K562 (cell line): ENCODE measurements at regions not wholly inside any gene's neighbourhood (a gene's known extent, or its start where the extent isn't known, plus 50 kb on each side); places are given as distances from the start of the nearest gene placed in this dataset.

Experiments used
- ATAC-seq: fragments of 200-7000 bp; cut with Tn5 transposase; 3 replicates; pipeline ENCODE4 v1.9.1; 2020; ENCODE audit warnings: moderate library complexity
- BruUV-seq: library from RNA; stranded (reverse); fragments of 400-500 nt; replicated peaks from 2 replicates; lab custom pipeline; 2021; lab: Mats Ljungman, UMichigan
- CTCF ChIA-PET: fragments of 300-600 bp; formaldehyde crosslinking; extraction: SDS; loops from one replicate; lab custom pipeline; 2021; ENCODE audit warnings: low intra/inter-chr PET ratio; lab: Yijun Ruan, JAX
- POLR2A ChIA-PET: fragments of 300-600, 350-650 bp; sonication (Branson Sonifier 250); formaldehyde crosslinking; extraction: SDS; loops from one replicate; lab custom pipeline; 2021; ENCODE audit warnings: antibody characterized with exemption, inconsistent platforms; lab: Yijun Ruan, JAX
- DNase-seq, 4 experiments: peaks; one replicate each; pipeline versions ENCODE4 v3.0.0 to v3.0.0-alpha.2; 2011 to 2018; ENCODE audit warnings: low spot score in 3 of 4, mixed read lengths in 3 of 4; ENCODE audit errors: extremely low read depth in 1 of 4
- FAIRE-seq: peaks from 2 replicates; lab custom pipeline; 2011; peaks lifted over from hg19 to GRCh38; lab: Jason Lieb, UNC
- H2AFZ ChIP-seq: 2 replicates; pipeline ENCODE4 v1.6.0; 2011; ENCODE audit warnings: low read depth, low read length, control low read depth, inconsistent platforms
- H3K27ac ChIP-seq: fragments of 200-600 bp; 3 replicates; pipeline ENCODE4 v1.8.0; 2011; ENCODE audit warnings: low read depth, mild to moderate bottlenecking, control low read depth, inconsistent platforms, low read length, moderate library complexity, mixed read lengths; ENCODE audit errors: extremely low read depth
- H3K27me3 ChIP-seq, 2 experiments: fragments of 300-600 bp in 1 of 2; 2 replicates in 1 of 2; 3 replicates in 1 of 2; pipeline versions ENCODE4 v1.6.0 to v1.8.0; 2011; ENCODE audit warnings: inconsistent platforms in 2 of 2, low read length in 2 of 2, mild to moderate bottlenecking in 1 of 2, mixed read lengths in 1 of 2, moderate library complexity in 1 of 2; ENCODE audit not compliant: control insufficient read depth in 2 of 2, insufficient read depth in 2 of 2
- H3K36me3 ChIP-seq: fragments of 300-600 bp; 3 replicates; pipeline ENCODE4 v1.8.0; 2011; ENCODE audit warnings: mild to moderate bottlenecking, low read length, inconsistent platforms; ENCODE audit not compliant: control insufficient read depth, insufficient read depth
- H3K4me1 ChIP-seq, 2 experiments: fragments of 200-600 bp in 1 of 2; replicated peaks in 1 of 2; 2 replicates in 1 of 2; 3 replicates in 1 of 2; pipeline versions ENCODE4 v1.5.1 to v1.8.0; 2011; ENCODE audit warnings: inconsistent platforms in 2 of 2, low read length in 2 of 2, mild to moderate bottlenecking in 1 of 2, mixed read lengths in 1 of 2, moderate library complexity in 1 of 2; ENCODE audit not compliant: control insufficient read depth in 2 of 2, insufficient read depth in 2 of 2
- H3K4me2 ChIP-seq: 2 replicates; pipeline ENCODE4 v1.6.1; 2011; ENCODE audit warnings: low read length, control low read depth, inconsistent platforms, mixed read lengths; ENCODE audit not compliant: insufficient read depth
- H3K4me3 ChIP-seq: fragments of 200-600 bp; sonication (generic), shearing (Covaris generic); 2 replicates; pipeline ENCODE4 v1.5.1; 2016; ENCODE audit warnings: control low read depth, inconsistent platforms
- H3K79me2 ChIP-seq: fragments of 200-600 bp; 3 replicates; pipeline ENCODE4 v1.8.0; 2011; ENCODE audit warnings: low read length, inconsistent platforms; ENCODE audit not compliant: control insufficient read depth, insufficient read depth
- H3K9ac ChIP-seq, 2 experiments: 2 replicates each; pipeline versions ENCODE4 v1.6.0 to v1.6.1; 2011; ENCODE audit warnings: low read depth in 2 of 2, low read length in 2 of 2, control low read depth in 1 of 2, inconsistent platforms in 1 of 2, mild to moderate bottlenecking in 1 of 2, mixed read lengths in 1 of 2; ENCODE audit not compliant: insufficient read depth in 1 of 2
- H3K9me1 ChIP-seq: one replicate; pipeline ENCODE4 v1.6.0; 2011; ENCODE audit warnings: inconsistent platforms, mild to moderate bottlenecking, low read length, moderate library complexity; ENCODE audit not compliant: control insufficient read depth, insufficient read depth
- H3K9me3 ChIP-seq: replicated peaks from 2 replicates; pipeline ENCODE4 v1.5.1; 2011; ENCODE audit warnings: low read depth, low read length, inconsistent platforms; ENCODE audit not compliant: control insufficient read depth, insufficient read depth
- H4K20me1 ChIP-seq: replicated peaks from 2 replicates; pipeline ENCODE4 v1.6.1; 2011; ENCODE audit warnings: low read length, inconsistent platforms, mixed read lengths; ENCODE audit not compliant: control insufficient read depth, insufficient read depth
- CCNT2 ChIP-seq: IDR thresholded peaks from 2 replicates; pipeline ENCODE4 v1.6.1; 2011; ENCODE audit warnings: borderline replicate concordance, low read depth, mild to moderate bottlenecking, moderate library complexity, mixed read lengths, low read length; ENCODE audit not compliant: insufficient read length; ENCODE audit errors: extremely low read depth
- MTA1 ChIP-seq: fragments of 450-650 bp; IDR thresholded peaks from 2 replicates; pipeline ENCODE4 v1.6.1; 2017; ENCODE audit warnings: borderline replicate concordance
- MYNN ChIP-seq, 2 experiments: sonication (generic); formaldehyde crosslinking in 1 of 2; IDR thresholded peaks; 2 replicates each; pipeline versions ENCODE4 v1.5.0 to v1.6.1; 2016 to 2020; ENCODE audit warnings: antibody characterized with exemption in 1 of 2, missing genetic modification reagents in 1 of 2
- NFATC3 ChIP-seq: fragments of 450-650 bp; IDR thresholded peaks from 2 replicates; pipeline ENCODE4 v1.6.1; 2017; ENCODE audit warnings: mild to moderate bottlenecking
- NFE2L1 ChIP-seq: fragments of 450-650 bp; IDR thresholded peaks from 2 replicates; pipeline ENCODE4 v1.6.1; 2016; ENCODE audit warnings: missing genetic modification characterization, low read depth, mild to moderate bottlenecking, missing compliant biosample characterization, moderate library complexity, borderline replicate concordance
- PURB ChIP-seq: sonication (generic); formaldehyde crosslinking; IDR thresholded peaks from 2 replicates; pipeline ENCODE4 v1.9.0; 2021; ENCODE audit warnings: low read depth, mild to moderate bottlenecking, missing genetic modification reagents
- SNIP1 ChIP-seq: fragments of 450-650 bp; IDR thresholded peaks from 2 replicates; pipeline ENCODE4 v1.7.1; 2017; ENCODE audit warnings: low read depth, mild to moderate bottlenecking
- STAG1 ChIP-seq: sonication (generic); formaldehyde crosslinking; IDR thresholded peaks from 2 replicates; pipeline ENCODE4 v1.5.0; 2020; ENCODE audit warnings: missing genetic modification reagents, borderline replicate concordance
- ZNF184 ChIP-seq: sonication (generic); formaldehyde crosslinking; IDR thresholded peaks from 2 replicates; pipeline ENCODE4 v1.5.0; 2020; ENCODE audit warnings: missing genetic modification reagents
- ZNF224 ChIP-seq: sonication (generic); formaldehyde crosslinking; IDR thresholded peaks from 2 replicates; pipeline ENCODE4 v1.8.0; 2022; ENCODE audit warnings: mild to moderate bottlenecking, missing genetic modification reagents
- ZNF282 ChIP-seq: sonication (generic); formaldehyde crosslinking; IDR thresholded peaks from 2 replicates; pipeline ENCODE4 v1.8.1; 2023; ENCODE audit warnings: missing genetic modification reagents
- ZNF436 ChIP-seq: fragments of 250-450, 450-650 bp; sonication (Bioruptor Pico); formaldehyde crosslinking; IDR thresholded peaks from 2 replicates; pipeline ENCODE4 v1.7.0; 2020; ENCODE audit warnings: mild to moderate bottlenecking
- ZNF583 ChIP-seq: fragments of 250-450 bp; sonication (Bioruptor Pico); IDR thresholded peaks from 2 replicates; pipeline ENCODE4 v1.4.0; 2020
- ZNF584 ChIP-seq: fragments of 200-800 bp; sonication (Bioruptor generic); IDR thresholded peaks from 2 replicates; pipeline ENCODE4 v1.6.1; 2016; ENCODE audit warnings: low read depth, mild to moderate bottlenecking, missing genetic modification characterization, missing compliant biosample characterization
- ZNF778 ChIP-seq: fragments of 450-650 bp; formaldehyde crosslinking; IDR thresholded peaks from 2 replicates; pipeline ENCODE4 v1.4.0; 2020; ENCODE audit warnings: mild to moderate bottlenecking, moderate library complexity
- WGBS: fragments of 100-300 bp; shearing (Covaris generic); methylation state at CpG from one replicate; pipeline ENCODE4 v1.1.6; 2016; ENCODE audit warnings: low coverage, mixed read lengths; ENCODE audit not compliant: insufficient coverage; ENCODE audit errors: missing lambda C conversion rate; 5-methylcytosine and 5-hydroxymethylcytosine counted together
- in situ Hi-C: fragments of 300-500 bp; cut with MboI; formaldehyde crosslinking; loops from 4 replicates; pipeline ENCODE4 v1.15.0; 2018; ENCODE audit warnings: inconsistent platforms, mixed read lengths
- intact Hi-C: fragments of 100-400 bp; cut with micrococcal nuclease; formaldehyde crosslinking; loops from 2 replicates; pipeline ENCODE4 v1.14.2; 2022
- TF ChIP-seq, protein P1 (sequence below): fragments of 450-650 bp; IDR thresholded peaks from 2 replicates; pipeline ENCODE4 v1.6.1; 2016; ENCODE audit warnings: antibody characterized with exemption
- TF ChIP-seq, protein P2 (sequence below): sonication (generic); formaldehyde crosslinking; IDR thresholded peaks from 2 replicates; pipeline ENCODE4 v1.8.0; 2022; ENCODE audit warnings: mild to moderate bottlenecking, missing genetic modification reagents
- TF ChIP-seq, protein P3 (sequence below): sonication (generic); formaldehyde crosslinking; IDR thresholded peaks from 2 replicates; pipeline ENCODE4 v1.8.0; 2022; ENCODE audit warnings: mild to moderate bottlenecking, low read depth, missing genetic modification reagents
- TF ChIP-seq, protein P4 (sequence below): fragments of 250-450 bp; sonication (Bioruptor Pico); IDR thresholded peaks from 2 replicates; pipeline ENCODE4 v1.8.0; 2021; ENCODE audit warnings: moderate library complexity, mild to moderate bottlenecking, inconsistent platforms
- TF ChIP-seq, protein P5 (sequence below): fragments of 250-450 bp; sonication (Bioruptor Pico); IDR thresholded peaks from 2 replicates; pipeline ENCODE4 v1.8.0; 2022; ENCODE audit warnings: moderate library complexity, mild to moderate bottlenecking, inconsistent platforms

DNA sequence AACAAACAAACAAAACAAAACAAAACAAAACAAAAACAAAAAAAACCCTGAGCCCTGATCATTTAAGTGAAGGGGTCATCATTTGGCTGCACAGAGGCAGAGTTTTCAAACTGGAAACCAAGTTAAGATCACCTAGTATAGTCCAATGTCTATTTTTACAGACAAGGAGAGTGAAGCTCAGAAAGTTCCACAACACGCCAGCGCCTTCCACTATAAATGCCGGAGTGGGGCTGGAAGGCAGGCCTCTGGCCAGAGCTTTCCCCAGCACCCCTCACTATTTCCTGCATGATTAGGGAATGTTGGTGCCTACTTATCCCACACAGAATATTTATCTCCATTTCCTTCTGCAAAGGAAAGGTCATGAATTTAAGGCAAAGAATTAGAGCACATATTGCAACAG, 319.7 kb upstream of the WWC1 start:
- Histone ChIP-seq H3K4me1 (no peaks in the 10 kb centered on the region), H3K9me3 (no peaks in the 10 kb centered on the region), H3K4me3 (no peak overlapping the region), H3K27ac (no peak overlapping the region), H2AFZ (no peak overlapping the region), H3K9ac (no peak overlapping the region), H3K9me1 (no peaks in the 10 kb centered on the region), H3K36me3 (no peaks in the 10 kb centered on the region), H3K4me2 (no peak overlapping the region), H4K20me1 (no peaks in the 10 kb centered on the region), H3K27me3 (no peaks in the 10 kb centered on the region), H3K79me2 (no peaks in the 10 kb centered on the region)
- DNase-seq (no peak), ATAC-seq (no peak), FAIRE-seq (no peak)
- ChIA-PET POLR2A (no interaction called here), CTCF (no interaction called here)
- 0% methylated on average over 3 of the region's 3 CpGs for WGBS
- intact Hi-C loops = no loop called here
- TF ChIP-seq, protein P1, sequence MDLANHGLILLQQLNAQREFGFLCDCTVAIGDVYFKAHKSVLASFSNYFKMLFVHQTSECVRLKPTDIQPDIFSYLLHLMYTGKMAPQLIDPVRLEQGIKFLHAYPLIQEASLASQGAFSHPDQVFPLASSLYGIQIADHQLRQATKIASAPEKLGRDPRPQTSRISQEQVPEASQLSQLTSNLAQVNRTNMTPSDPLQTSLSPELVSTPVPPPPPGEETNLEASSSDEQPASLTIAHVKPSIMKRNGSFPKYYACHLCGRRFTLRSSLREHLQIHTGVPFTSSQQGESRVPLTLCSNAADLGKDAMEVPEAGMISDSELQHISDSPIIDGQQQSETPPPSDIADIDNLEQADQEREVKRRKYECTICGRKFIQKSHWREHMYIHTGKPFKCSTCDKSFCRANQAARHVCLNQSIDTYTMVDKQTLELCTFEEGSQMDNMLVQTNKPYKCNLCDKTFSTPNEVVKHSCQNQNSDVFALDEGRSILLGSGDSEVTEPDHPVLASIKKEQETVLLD = no peak
- TF ChIP-seq ZNF584 (CRISPR knock-in tag) = no peak
- no peak for TF ChIP-seq ZNF436
- TF ChIP-seq MTA1 = no peak
- TF ChIP-seq, protein P2, sequence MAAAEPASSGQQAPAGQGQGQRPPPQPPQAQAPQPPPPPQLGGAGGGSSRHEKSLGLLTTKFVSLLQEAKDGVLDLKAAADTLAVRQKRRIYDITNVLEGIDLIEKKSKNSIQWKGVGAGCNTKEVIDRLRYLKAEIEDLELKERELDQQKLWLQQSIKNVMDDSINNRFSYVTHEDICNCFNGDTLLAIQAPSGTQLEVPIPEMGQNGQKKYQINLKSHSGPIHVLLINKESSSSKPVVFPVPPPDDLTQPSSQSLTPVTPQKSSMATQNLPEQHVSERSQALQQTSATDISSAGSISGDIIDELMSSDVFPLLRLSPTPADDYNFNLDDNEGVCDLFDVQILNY (CRISPR knock-in tag) = no peak
- TF ChIP-seq, protein P3, sequence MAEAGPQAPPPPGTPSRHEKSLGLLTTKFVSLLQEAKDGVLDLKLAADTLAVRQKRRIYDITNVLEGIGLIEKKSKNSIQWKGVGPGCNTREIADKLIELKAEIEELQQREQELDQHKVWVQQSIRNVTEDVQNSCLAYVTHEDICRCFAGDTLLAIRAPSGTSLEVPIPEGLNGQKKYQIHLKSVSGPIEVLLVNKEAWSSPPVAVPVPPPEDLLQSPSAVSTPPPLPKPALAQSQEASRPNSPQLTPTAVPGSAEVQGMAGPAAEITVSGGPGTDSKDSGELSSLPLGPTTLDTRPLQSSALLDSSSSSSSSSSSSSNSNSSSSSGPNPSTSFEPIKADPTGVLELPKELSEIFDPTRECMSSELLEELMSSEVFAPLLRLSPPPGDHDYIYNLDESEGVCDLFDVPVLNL (CRISPR knock-in tag) = no peak
- TF ChIP-seq NFATC3 = no peak
- no peak for TF ChIP-seq PURB
- TF ChIP-seq ZNF282 = no peak
- no peak for TF ChIP-seq STAG1 (CRISPR knock-in tag)
- no peak for TF ChIP-seq ZNF583 (CRISPR knock-in tag)
- TF ChIP-seq SNIP1 = no peak
- TF ChIP-seq, protein P4, sequence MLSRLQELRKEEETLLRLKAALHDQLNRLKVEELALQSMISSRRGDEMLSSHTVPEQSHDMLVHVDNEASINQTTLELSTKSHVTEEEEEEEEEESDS (CRISPR knock-in tag) = no peak
- no peak for TF ChIP-seq ZNF184 (CRISPR knock-in tag)
- no peak for TF ChIP-seq MYNN (IDR thresholded peaks at IDR 0.05)
- no peak for TF ChIP-seq MYNN (CRISPR knock-in tag; IDR thresholded peaks at IDR 0.05)
- no peak for TF ChIP-seq NFE2L1 (tag)
- no peak for TF ChIP-seq ZNF224 (CRISPR knock-in tag)
- TF ChIP-seq ZNF778 (CRISPR knock-in tag) = no peak
- TF ChIP-seq, protein P5, sequence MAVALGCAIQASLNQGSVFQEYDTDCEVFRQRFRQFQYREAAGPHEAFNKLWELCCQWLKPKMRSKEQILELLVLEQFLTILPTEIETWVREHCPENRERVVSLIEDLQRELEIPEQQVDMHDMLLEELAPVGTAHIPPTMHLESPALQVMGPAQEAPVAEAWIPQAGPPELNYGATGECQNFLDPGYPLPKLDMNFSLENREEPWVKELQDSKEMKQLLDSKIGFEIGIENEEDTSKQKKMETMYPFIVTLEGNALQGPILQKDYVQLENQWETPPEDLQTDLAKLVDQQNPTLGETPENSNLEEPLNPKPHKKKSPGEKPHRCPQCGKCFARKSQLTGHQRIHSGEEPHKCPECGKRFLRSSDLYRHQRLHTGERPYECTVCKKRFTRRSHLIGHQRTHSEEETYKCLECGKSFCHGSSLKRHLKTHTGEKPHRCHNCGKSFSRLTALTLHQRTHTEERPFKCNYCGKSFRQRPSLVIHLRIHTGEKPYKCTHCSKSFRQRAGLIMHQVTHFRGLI (CRISPR knock-in tag) = no peak
- TF ChIP-seq CCNT2 = no peak
- BruUV-seq = no TSS peak
- in situ Hi-C loops = no loop called here
